GM15510 (cell line): ENCODE measurements at regions not wholly inside any gene's neighbourhood (a gene's known extent, or its start where the extent isn't known, plus 50 kb on each side); places are given as distances from the start of the nearest gene placed in this dataset.

Experiments
- POLR2A ChIP-seq: IDR thresholded peaks from 3 replicates; pipeline ENCODE4 v1.6.1; 2011; ENCODE audit warnings: borderline replicate concordance; ENCODE audit not compliant: insufficient read length; ENCODE audit errors: extremely low read depth

DNA sequence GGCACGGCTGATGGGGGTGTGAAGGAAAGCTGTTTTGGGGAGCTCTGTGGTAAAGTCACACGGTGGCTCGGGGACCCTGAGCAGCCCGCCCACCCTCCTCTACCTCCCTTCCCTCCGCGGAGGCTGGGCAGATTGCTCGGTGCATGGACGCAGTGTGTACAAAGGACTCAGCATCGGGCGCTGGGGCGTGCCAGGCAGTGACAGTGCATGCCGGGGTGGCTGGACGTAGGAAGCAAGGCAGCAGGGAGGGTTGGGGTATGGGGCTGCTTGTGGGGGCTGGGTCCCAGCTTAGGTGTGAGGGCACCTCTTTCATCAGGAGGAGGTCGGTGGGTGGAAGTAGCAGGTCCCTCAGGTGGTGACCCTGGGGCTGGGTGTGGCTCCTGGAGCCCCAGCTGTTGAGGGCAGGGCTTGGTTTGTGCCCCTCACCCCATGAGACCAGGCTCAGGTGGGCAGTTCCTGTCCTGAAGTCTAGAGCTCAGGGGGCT lies 159.9 kb upstream of the GSE1 start:
- no peak for TF ChIP-seq POLR2A

DNA sequence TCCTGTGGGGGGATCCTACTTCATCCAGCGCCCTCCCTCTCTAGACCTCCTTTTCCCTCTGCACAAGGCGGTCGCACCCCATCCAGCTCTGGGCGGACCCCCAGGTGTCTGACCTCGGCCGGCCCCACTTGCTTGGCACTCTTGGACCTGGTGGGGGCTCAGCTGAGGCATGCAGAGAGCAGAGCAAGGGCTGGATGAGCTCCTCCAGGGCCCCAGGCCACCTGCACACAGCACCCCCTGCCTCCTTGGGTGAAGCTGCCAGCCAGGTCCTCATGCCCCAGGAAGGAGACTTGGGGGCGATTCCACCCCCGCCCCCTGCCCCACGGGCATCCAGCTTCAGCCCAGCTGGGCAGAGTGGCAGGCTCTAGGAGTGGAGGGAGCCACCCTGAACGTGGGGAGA lies 159.4 kb upstream of the GSE1 start:
- no peak for TF ChIP-seq POLR2A

DNA sequence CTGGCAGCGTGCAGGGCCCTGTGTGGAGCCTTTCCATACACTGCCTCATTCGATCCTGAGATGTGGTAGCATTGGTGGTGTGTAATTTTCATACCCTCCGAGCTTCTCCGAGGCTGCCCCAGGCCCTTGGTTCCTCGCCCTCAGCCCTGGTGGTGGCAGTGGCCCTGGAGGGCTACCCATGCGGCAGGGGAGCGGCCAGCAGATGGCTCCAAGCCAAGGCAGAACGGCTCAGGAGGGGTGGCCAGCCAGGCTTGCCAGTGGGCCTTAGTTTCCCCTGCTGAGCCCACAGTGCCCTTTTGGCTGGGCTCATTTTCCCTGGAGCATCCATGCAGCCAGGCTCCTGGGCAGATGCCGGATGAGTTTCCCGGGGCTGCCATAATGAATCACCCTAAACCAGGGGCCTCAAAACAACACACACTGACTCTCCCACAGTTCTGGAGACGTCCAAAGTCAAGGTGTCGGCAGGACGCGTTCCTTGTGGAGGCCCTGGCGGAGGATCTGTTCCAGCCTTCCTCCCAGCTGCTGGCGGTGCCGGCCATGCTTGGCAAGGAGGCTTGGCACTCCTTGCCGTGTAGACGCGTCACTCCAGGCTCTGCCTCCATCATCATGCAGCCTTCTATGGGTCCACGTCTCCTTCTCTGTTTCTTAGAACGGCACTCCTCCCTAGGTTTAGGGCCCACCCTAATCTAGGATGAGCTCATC lies 158.8 kb upstream of the GSE1 start:
- TF ChIP-seq POLR2A = no peak

DNA sequence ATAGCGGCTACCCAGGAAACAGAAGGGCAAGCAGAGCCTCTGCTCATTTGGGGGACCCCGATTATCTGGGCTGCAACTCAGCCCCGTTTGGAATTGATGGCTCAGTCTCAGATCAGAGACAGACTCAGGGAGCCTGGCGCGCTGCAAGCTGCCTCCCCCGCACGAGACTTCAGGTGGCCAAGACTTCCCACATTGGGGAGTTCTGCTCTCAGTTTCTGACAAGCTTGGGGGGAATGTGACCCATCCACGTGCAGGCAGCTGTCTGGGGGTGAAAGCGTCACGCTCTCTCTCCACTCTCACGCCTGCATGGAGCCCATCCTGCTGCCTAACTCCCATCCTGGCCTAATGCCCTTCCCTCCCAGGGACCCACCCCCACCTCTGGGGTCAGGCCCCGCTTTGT lies 157.6 kb upstream of the GSE1 start:
- TF ChIP-seq POLR2A = no peak

DNA sequence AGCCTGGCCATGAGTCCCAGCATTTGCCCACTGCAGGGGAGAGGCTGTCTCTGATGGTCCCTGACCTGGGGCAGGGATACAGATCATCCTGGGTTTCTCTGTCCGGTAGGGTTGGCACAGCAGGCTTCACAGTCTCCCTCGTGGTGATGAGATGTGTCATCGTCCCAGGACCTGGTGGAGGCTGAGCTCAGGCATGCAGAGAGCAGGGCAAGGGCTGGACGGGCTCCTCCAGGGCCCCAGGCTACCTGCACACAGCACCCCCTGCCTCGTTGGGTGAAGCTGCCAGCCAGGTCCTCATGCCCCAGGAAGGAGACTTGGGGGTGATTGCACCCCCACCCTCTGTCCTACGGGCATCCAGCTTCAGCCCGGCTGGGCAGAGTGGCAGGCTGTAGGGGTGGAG lies 155.8 kb upstream of the GSE1 start:
- TF ChIP-seq POLR2A = no peak

DNA sequence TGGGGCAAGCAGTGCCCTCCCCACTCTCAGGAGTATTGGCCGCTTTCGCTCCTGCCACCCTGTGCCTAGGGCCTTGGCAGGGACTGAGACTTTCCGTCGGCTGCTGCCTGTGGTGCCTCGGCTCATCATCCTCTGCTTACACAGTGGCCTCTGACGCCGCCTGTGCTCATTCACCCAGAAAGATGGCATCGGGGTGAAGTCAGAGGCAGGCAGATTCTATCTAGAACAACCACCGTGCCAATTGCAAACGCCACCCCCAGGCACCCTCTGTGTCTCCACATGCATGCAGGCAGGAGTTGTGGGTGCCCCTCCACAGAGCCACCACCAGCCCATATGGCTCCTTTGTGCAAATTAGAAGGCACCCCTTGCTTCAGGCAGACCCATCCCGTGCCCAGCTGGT lies 154.2 kb upstream of the GSE1 start:
- TF ChIP-seq POLR2A = no peak

DNA sequence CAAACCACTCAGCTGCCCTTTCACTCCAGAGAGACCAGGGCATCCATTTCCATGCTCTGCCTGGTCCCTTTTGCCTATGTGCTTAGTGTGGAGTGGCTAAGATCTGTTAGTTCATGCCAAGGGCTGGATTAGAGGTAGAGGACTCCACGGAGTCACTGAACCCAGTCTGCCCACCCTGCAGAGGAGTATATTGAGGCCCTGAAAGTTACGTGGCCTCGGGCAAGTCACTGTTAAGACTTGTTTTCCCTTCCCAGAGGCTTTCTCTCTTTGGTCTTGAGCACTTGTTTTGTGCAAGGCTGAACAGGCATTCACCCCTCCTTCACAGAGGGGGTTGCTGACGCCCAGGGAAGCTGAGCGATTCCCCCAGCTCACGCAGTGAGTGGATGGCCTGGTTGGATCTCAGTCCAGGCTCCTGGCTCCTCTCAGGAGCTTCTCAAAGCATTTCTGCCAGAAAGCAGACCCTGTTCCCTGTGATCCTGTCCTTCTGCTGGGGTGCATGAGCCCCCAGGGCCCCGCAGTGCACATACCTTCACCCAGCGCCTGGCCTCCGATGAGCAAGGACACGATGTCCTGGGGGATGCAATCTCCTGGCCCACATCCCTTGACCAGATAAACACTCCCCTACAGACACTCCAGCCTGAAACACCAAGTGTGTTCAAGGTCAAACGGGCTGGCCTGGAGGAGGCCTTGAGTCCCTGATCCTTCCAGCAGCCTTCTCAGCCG lies 153.4 kb upstream of the GSE1 start:
- TF ChIP-seq POLR2A = no peak

DNA sequence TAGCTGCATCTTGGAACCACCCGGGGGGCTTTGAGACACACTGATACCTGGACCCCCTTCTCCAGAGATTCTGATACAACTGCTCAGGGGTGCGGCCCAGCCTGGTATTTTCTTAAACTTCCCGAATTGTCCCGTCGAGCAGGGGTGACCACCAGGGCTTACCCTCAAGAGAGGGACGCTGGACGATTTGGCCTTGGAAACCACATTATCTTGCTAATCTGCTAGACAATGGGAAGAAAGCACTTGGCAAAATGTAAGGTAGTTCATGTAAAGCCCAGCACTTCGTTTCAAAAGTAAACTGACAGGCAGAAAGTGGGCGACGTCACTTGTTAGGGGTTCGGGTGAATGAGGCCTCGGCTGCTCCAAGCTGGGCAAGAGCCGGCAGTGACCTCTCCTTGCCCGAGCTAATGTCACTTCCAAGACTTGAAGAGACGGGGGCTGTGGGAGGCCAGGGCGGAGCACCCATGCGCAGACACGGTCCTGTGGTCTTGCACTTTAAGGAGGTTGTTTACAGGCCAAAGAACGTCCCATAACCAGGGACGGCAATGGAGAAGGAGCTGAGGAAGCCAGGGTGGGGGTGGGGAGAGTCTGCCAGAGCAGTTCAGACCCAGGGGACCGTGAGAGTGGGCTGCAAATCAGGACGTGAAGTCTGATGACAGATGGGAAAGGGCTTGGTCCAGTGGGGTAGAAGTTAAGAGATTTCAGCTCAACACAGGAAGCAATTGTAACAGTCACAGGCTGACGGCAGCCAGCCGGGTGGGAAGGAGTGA lies 152.7 kb upstream of the GSE1 start:
- no peak for TF ChIP-seq POLR2A

DNA sequence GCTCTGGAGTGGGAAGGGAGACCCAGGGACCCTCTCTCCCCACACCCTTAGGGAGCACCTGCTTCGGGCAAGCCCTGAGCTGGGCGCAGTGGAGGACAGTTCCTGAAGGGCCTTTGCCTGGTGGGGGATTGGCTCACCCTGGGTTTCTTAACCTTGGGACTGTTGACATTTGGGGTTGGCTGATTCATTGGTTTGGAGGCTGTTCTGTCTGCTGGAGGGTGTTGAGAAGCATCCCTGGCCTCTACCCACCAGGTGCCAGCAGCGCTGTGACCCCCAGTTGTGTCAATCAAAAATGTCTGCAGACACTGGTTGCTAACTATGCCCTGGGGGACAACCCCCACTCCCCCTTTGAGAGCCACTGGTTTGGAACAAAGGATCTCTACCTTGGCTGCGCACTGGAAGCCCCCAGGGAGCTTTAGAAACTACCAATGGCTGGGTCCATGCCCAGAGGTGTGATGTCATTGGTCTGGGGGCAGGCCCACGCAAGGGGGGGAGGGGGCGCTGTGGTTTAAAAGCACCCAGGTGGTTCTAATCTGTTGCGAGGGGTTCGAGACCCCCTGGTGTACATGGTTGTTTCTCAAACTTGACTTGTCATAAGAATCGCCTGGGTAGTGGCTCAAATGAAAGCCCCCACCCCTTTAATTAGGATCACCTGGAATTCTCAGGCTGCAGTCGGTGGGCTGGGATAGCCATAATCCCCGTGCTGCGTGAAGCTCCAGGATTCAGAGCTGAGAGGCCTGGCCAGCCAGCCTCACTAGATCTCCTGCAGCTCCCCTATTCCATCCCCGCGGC lies 151.9 kb upstream of the GSE1 start:
- TF ChIP-seq POLR2A = no peak

DNA sequence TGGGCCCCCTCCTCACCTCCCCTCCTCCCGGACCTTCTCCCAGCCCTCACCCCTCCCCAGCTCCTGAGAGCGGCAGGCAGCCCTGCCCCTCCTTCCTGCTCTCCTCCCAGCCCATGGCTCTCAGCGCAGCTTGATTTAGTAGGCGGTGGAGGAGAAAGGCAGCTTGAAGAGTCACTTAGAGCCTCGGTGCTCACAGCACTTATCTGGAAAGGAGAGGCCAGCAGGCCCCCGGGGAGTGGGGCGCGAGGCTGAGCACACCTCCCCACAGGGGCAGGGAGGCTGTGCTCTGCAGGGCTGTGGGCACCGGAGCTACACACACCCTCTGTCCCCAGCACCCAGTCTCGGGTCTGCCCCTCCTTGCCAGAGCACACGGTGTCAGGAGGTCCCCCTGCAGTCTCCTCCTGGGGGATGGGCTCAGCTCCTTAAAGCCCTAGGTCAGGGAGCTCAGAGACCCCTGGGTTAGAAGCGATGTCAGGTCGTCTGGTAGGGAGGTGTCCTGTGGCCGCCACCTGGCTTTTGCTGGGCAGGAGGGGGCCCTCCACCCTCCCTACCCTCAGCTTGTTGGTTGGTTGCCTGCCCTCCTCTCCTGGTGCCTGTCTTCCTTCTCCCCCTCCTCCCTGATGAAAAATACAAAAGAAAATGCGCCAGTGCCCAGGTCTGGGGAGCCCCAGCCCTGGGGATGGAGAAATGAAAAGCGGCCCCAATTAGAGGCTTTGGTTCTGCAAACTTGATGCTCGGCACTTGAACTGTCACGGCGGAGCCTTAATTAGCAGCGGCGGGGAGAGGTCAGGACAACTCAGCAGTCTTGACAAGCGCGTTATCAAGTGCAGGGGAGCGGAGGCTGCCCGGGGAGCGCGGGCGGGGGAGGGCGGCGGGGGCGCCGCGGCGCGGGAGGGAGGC lies 151.1 kb upstream of the GSE1 start:
- TF ChIP-seq POLR2A = no peak

DNA sequence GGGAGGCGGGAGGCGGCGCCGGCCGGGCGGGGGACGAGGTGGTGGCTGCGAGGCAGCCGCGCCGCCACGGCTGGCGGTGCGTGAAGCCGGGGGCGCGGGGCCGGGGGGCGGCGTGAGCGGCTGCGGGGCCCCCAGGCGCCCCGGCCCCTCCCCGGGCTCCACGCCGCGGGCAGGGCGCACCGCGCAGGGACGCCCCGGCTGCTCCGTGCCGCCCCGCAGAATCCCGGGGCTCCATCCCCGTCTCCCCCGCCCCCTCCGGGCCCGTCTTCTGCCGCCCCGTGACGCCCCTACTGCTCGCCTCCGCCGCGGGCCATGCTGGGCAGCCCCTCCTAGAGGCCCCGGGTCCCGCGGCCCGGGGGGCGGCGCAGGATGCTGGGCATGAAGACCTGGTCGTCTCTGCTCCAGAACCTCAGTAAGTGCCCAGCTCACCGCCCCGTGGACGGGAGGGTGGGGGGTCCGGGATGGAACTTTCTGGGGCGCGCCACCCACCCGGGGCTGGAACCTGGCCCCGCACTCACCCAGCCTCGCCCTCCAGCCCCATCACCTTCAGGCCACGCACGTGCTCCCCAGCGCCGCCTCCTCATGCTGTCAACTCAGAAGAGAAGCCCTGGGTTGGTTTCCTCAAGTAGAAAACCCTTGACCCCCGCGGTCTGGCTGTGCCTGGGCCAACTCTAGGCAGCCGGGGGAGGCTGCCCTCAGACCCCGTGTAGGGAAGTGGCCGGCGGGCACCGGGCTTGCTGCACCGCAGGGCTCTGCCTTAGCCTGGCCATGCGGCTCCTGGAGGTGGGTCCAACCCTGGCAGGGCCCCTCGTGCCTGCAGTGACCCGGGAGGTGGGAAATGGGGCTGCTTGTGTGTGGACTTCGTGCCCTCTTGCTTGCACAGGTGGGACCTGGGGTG lies 150.2 kb upstream of the GSE1 start:
- TF ChIP-seq POLR2A = no peak

DNA sequence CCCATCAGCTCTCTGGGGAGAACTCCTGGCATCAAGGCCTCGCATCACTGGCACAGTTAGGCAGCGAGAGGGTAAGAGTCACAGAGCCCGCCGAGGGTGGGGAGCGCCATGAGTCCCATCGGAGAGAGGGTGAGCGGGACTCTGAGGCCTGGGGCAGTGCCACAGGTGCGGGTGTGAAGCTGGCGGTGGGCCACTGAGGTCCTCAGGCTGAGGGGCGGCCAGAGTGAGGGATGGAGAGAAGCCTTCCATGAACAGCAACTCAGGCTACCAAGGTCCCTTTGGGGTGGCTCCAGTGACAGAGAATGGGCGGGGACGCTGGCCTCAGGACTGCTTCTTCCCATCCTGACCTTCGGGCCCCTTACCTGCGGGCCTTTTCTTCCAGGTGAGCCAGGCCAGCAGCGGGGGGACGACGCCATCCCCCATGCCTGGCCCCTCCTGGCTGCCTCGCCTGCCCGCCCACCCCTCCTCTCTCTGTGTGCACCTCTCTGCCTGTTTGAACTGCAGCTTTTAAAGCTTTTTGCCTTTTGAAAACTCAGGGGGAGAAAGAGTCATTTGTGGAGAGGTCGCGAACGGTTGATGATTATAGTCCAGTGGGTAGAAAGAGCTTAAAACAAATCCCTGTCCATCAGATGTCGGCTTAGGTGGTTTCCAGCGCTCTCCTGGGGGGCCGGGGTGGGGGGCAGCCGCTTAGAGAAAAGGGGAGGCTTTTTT lies 149.3 kb upstream of the GSE1 start:
- TF ChIP-seq POLR2A = no peak
